Loucy (cell line): ENCODE measurements at regions not wholly inside any gene's neighbourhood (a gene's known extent, or its start where the extent isn't known, plus 50 kb on each side); places are given as distances from the start of the nearest gene placed in this dataset.

Source experiments
- CTCF ChIP-seq: fragments of 200-600 bp; sonication (generic); conservative IDR thresholded peaks from 2 replicates; pipeline ENCODE4 v1.5.1; 2014; ENCODE audit warnings: mild to moderate bottlenecking, antibody characterized with exemption, low read length
- EZH2phosphoT487 ChIP-seq: fragments of 200-600 bp; IDR thresholded peaks from 2 replicates; pipeline ENCODE4 v1.6.1; 2018; ENCODE audit warnings: antibody characterized with exemption, mild to moderate bottlenecking, moderate library complexity, borderline replicate concordance

- TF ChIP-seq CTCF = no peak
- TF ChIP-seq EZH2phosphoT487 = no peak
Measured at GRCh38 chr4:38290366-38290765, 330.2 kb downstream of the PTTG2 start.
